Gastroesophageal sphincter (tissue), 4 donors: ENCODE measurements at regions not wholly inside any gene's neighbourhood (a gene's known extent, or its start where the extent isn't known, plus 50 kb on each side); places are given as distances from the start of the nearest gene placed in this dataset.

Experiments
- ATAC-seq: fragments of 150-250 bp; one replicate; pipeline ENCODE4 v1.9.1; 2016; ENCODE audit warnings: mild to moderate bottlenecking, moderate library complexity
- H3K27ac ChIP-seq, 4 donors: fragments of 200-600 bp; sonication (generic) in 3 of 4; 1 replicate in 3 of 4; 2 replicates in 1 of 4; pipeline ENCODE4 v1.5.1; 2016 to 2019
- H3K27me3 ChIP-seq: fragments of 200-600 bp; sonication (generic); one replicate; pipeline ENCODE4 v1.5.1; 2019
- H3K36me3 ChIP-seq, 2 donors: fragments of 200-600 bp; sonication (generic); one replicate each; pipeline ENCODE4 v1.5.1; 2019; ENCODE audit warnings: control low read depth in 1 of 2
- H3K4me1 ChIP-seq, 3 donors: fragments of 200-600 bp; sonication (generic); 1 replicate in 2 of 3; 2 replicates in 1 of 3; pipeline ENCODE4 v1.5.1; 2016 to 2019; ENCODE audit warnings: control low read depth in 2 of 3
- H3K4me3 ChIP-seq, 2 donors: fragments of 200-600 bp; sonication (generic); one replicate each; pipeline ENCODE4 v1.5.1; 2019; ENCODE audit warnings: mild to moderate bottlenecking in 1 of 2, moderate library complexity in 1 of 2
- H3K9me3 ChIP-seq, 3 donors: fragments of 200-600 bp; sonication (generic); one replicate each; pipeline ENCODE4 v1.5.1; 2017 to 2019; ENCODE audit warnings: control low read depth in 2 of 3
- EP300 ChIP-seq: sonication (generic); formaldehyde crosslinking; IDR thresholded peaks from one replicate; pipeline ENCODE4 v1.6.1; 2017; ENCODE audit warnings: antibody characterized with exemption, mild to moderate bottlenecking
- POLR2A ChIP-seq, 2 donors: fragments of 450-650 bp; IDR thresholded peaks; one replicate each; pipeline ENCODE4 v1.6.1; 2017; ENCODE audit warnings: antibody characterized with exemption in 2 of 2, mild to moderate bottlenecking in 2 of 2, moderate library complexity in 1 of 2
- POLR2AphosphoS5 ChIP-seq: sonication (generic); formaldehyde crosslinking; IDR thresholded peaks from one replicate; pipeline ENCODE4 v1.6.1; 2017; ENCODE audit warnings: antibody characterized with exemption
- WGBS, 2 donors: methylation state at CpG; one replicate each; pipeline ENCODE4 v1.1.5; 2018; ENCODE audit warnings: low coverage in 1 of 2; 5-methylcytosine and 5-hydroxymethylcytosine counted together
- TF ChIP-seq, protein P1 (sequence below), 4 experiments: fragments of 200-600 bp in 2 of 4; fragments of 450-650 bp in 2 of 4; sonication (generic) in 1 of 4; IDR thresholded peaks; one replicate each; pipeline ENCODE4 v1.5.1; 2017 to 2019; ENCODE audit warnings: antibody characterized with exemption in 4 of 4, mild to moderate bottlenecking in 2 of 4, moderate library complexity in 2 of 4

DNA sequence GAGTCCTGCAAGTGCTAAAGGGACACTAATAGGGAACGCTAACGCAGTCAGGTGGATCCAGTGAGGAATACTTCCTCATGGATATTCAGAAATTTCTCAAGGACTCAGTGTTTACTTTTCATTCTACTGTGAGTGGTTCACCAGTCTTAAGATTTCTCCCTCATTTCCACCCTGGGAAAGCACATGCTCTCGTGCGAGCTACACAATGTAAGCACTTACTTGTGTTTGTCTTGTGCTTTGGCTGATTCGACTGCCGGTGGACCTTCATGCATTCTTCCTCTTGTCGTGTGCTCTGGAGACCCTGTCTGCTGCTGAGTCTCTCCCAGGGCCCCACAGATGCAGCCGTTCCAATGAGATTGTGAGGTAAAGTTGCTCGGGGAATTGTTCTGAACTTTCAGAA lies 180.1 kb downstream of the NUFIP1 start:
- Histone ChIP-seq H3K36me3 (no peaks in the 10 kb centered on the region), H3K4me3 (no peak overlapping the region), H3K9me3 (no peaks in the 10 kb centered on the region), H3K27me3 (no peaks in the 10 kb centered on the region), H3K4me1 (peaks cover 0 to 7% (median 0%) of the 10 kb centered on the region in 3 donors), H3K27ac (no peak overlapping the region)
- ATAC-seq = no peak
- TF ChIP-seq EP300 (no peak), POLR2AphosphoS5 (no peak), POLR2A (IDR thresholded peaks at IDR 0.05) (no peak)
- TF ChIP-seq, protein P1, sequence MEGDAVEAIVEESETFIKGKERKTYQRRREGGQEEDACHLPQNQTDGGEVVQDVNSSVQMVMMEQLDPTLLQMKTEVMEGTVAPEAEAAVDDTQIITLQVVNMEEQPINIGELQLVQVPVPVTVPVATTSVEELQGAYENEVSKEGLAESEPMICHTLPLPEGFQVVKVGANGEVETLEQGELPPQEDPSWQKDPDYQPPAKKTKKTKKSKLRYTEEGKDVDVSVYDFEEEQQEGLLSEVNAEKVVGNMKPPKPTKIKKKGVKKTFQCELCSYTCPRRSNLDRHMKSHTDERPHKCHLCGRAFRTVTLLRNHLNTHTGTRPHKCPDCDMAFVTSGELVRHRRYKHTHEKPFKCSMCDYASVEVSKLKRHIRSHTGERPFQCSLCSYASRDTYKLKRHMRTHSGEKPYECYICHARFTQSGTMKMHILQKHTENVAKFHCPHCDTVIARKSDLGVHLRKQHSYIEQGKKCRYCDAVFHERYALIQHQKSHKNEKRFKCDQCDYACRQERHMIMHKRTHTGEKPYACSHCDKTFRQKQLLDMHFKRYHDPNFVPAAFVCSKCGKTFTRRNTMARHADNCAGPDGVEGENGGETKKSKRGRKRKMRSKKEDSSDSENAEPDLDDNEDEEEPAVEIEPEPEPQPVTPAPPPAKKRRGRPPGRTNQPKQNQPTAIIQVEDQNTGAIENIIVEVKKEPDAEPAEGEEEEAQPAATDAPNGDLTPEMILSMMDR (IDR thresholded peaks at IDR 0.05) = no peak
- 69 to 85% methylated on average over 4 to 9 of the region's 9 CpGs for WGBS, 2 donors

DNA sequence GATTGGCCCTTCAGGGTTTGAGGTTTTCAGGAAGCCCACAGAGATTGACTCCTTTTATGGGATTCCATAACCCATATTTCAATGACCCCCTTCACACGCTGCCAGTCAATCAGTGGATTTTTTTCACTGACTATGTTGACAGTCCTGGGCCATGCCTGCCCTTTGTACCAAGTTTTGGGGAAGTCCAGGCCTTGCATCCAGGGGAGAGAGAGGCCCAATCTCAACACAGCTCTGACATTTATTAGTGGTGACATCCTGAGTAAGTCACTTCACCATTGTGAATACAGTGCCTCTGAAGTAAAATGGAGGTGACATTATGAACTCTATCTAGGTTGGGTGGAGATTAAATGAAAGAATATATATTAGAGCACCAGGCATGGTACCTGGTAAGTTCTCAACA lies 181.1 kb downstream of the NUFIP1 start:
- no peak for ATAC-seq
- H3K36me3 ChIP-seq = no peaks in the 10 kb centered on the region
- TF ChIP-seq POLR2A (IDR thresholded peaks at IDR 0.05) = no peak
- TF ChIP-seq POLR2AphosphoS5 = no peak
- TF ChIP-seq, protein P1 (IDR thresholded peaks at IDR 0.05) = no peak
- TF ChIP-seq EP300 = no peak
- H3K4me3 ChIP-seq = no peak overlapping the region
- 100% methylated on average over 1 of the region's 1 CpG; no CpG with 5 or more reads in 1 of the 2 donors for WGBS, 2 donors
- H3K4me1 ChIP-seq = peaks cover 0 to 7% (median 0%) of the 10 kb centered on the region in 3 donors
- H3K9me3 ChIP-seq = no peaks in the 10 kb centered on the region
- no peaks in the 10 kb centered on the region for H3K27me3 ChIP-seq
- no peak overlapping the region for H3K27ac ChIP-seq

DNA sequence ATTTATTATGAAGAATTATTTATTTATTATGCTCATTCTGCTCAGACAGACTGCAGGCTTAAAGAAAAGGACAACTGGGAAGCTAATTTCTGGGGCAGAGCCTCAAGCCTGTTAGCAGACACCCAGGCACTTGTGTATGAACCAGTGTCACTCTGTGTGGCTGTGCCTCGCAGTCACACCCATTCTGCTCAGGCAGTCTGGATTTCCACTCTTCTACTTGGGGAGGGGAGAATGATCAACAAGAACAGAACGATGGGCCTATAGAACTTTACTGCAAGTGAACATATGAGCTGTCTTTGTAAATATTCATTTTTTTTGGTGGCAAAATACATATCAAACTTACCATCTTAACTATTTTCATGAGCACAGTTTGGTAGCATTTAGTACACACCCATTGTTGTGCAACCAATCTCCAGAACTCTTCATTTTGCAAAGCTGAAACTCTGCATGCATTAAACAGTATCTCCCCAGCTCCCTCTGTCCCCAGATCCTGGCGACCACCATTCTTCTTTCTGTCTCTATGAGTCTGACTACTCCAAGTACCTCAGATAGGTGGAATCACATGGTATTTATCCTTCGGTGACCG lies 181.7 kb downstream of the NUFIP1 start:
- H3K27me3 ChIP-seq = no peaks in the 10 kb centered on the region
- WGBS, 2 donors = 88 to 94% methylated on average over 5 of the region's 5 CpGs
- no peaks in the 10 kb centered on the region for H3K36me3 ChIP-seq
- TF ChIP-seq POLR2A (IDR thresholded peaks at IDR 0.05) (no peak), EP300 (no peak), POLR2AphosphoS5 (no peak)
- TF ChIP-seq, protein P1 (IDR thresholded peaks at IDR 0.05) = no peak
- ATAC-seq = no peak
- no peaks in the 10 kb centered on the region for H3K9me3 ChIP-seq
- no peak overlapping the region for H3K27ac ChIP-seq
- peaks cover 0 to 7% (median 0%) of the 10 kb centered on the region in 3 donors for H3K4me1 ChIP-seq
- H3K4me3 ChIP-seq = no peak overlapping the region

DNA sequence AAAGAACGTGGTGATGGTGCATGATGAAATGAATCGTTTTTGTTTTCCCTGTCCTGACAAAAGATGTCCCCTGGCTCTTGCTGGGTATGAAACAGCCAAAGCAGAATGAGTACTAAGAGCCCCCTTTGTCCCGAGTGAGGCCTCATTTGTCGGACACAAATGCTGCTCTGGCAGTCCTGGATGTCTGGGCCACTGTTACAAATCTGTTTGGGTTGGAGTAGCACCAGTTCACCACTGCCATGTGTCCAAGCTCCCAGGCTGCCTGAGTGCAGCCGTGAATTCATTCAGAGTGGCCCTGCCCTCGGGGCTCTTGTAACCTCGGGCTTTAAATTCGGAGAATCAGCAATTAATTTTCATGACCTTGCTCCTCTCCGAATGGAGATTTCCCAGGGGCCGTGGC lies 182.4 kb downstream of the NUFIP1 start:
- TF ChIP-seq POLR2A (IDR thresholded peaks at IDR 0.05) = no peak
- TF ChIP-seq POLR2AphosphoS5 = no peak
- no peaks in the 10 kb centered on the region for H3K27me3 ChIP-seq
- 90% methylated on average over 2 of the region's 10 CpGs; no CpG with 5 or more reads in 1 of the 2 donors for WGBS, 2 donors
- no peaks in the 10 kb centered on the region for H3K9me3 ChIP-seq
- no peak for ATAC-seq
- H3K4me1 ChIP-seq = peaks cover 0 to 7% (median 0%) of the 10 kb centered on the region in 3 donors
- H3K36me3 ChIP-seq = no peaks in the 10 kb centered on the region
- no peak overlapping the region for H3K27ac ChIP-seq
- H3K4me3 ChIP-seq = no peak overlapping the region

DNA sequence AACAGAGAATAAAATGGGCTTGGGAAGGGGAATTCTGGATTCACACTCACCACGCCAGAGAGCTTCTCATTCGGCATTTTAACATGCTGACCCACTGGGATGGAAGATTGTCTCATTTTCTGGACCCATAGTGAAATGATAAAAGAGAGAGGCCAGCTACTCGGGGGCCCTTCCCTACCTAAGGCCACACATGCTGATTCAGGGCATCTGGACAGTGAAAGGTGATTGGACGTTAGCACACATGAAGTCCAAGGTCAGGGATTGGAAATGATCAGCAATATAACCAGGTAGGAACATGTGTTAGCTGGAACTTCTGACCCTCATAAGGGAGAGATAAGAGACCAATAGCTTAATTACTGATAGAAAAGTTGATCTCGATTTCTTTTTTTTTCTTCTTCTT lies 183.7 kb downstream of the NUFIP1 start:
- TF ChIP-seq POLR2AphosphoS5 = no peak
- TF ChIP-seq, protein P1 (IDR thresholded peaks at IDR 0.05) = no peak
- TF ChIP-seq POLR2A (IDR thresholded peaks at IDR 0.05) = no peak
- TF ChIP-seq EP300 = no peak
- Histone ChIP-seq H3K36me3 (no peaks in the 10 kb centered on the region), H3K4me3 (no peak overlapping the region), H3K4me1 (peaks cover 0 to 7% (median 0%) of the 10 kb centered on the region in 3 donors), H3K27me3 (no peaks in the 10 kb centered on the region), H3K27ac (no peak overlapping the region), H3K9me3 (no peaks in the 10 kb centered on the region)
- no peak for ATAC-seq
- 83 to 98% methylated on average over 5 of the region's 5 CpGs for WGBS, 2 donors
